ENCODE measurements at regions not wholly inside any gene's neighbourhood (a gene's known extent, or its start where the extent isn't known, plus 50 kb on each side); places are given as distances from the start of the nearest gene placed in this dataset.
"Not testable (repeated sequence)": the region's sequence is repeated elsewhere in the genome, so short reads cannot be mapped to it uniquely, and the experiment has no call there.

DNA sequence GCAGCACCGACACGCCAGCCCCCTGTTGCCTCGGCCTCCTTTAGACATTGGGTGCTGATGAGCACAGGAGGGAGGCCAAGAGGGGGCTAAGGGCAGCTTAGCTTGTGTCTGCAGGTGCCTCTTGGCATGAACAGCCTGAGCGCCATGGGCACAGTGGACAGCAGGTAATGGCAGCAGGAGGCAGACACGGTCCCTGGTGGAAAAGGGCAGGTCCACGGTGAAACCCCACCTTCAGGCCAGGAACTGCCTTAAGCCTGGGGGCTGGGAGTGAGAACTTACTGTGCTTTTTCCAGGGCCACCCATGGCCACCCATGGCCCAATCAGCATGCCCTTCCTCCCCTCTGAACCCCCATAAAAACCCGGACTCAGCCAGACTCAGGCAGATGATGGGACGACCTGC, 633.4 kb upstream of the TMEFF2 start:
- ChIA-PET CTCF (no interaction called here), POLR2A (no interaction called here)

- POLR2A ChIA-PET, result no interaction called here
- CTCF ChIA-PET, result no interaction called here
These were observed 633.0 kb upstream of the TMEFF2 start for GRCh38 chr2:192827735-192828134.

DNA sequence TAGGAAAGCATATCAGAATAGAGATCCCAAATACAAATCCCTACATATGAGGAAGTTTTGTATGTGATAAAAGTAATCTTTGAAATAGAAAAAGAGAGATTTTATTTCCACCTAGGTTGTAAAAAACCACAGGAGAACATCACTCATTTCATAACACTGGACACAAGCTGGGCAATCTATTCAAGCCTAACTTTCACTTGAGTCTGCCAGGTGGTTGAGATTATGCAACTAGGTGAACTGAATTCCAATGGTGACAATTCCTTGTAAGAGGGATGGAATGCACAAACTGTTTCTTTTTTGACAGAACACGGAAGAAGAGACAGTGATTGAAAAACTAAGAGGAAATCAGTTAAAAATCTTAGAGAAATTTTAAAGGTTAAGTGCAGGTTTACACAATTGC, 619.6 kb upstream of the TMEFF2 start:
- ChIA-PET CTCF (no interaction called here), POLR2A (no interaction called here)

GRCh38 chr2:192813341-192813740, 618.6 kb upstream of the TMEFF2 start:
- POLR2A ChIA-PET, result no interaction called here
- CTCF ChIA-PET, result no interaction called here

- ChIA-PET CTCF (no interaction called here), POLR2A (no interaction called here)
These were observed 614.4 kb upstream of the TMEFF2 start for GRCh38 chr2:192809173-192809572.

DNA sequence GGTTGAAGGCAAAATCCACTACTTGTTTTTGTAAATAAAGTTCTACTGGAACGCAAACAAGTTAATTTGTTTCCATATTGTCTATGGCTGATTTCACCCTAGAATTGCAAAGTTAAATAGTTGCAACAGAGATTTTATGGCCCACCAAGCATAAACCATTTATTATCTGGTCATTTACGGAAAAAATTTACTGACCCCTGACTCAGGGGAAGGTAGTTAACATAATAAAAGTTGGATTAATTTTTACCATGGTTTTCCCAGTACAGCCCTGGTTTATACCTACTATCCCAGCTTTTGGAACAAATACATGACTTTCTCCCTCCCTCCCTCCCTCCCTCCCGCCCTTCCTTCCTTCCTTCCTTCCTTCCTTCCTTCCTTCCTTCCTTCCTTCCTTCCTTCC, 588.9 kb upstream of the TMEFF2 start:
- CTCF ChIA-PET, result no interaction called here
- POLR2A ChIA-PET, result no interaction called here

DNA sequence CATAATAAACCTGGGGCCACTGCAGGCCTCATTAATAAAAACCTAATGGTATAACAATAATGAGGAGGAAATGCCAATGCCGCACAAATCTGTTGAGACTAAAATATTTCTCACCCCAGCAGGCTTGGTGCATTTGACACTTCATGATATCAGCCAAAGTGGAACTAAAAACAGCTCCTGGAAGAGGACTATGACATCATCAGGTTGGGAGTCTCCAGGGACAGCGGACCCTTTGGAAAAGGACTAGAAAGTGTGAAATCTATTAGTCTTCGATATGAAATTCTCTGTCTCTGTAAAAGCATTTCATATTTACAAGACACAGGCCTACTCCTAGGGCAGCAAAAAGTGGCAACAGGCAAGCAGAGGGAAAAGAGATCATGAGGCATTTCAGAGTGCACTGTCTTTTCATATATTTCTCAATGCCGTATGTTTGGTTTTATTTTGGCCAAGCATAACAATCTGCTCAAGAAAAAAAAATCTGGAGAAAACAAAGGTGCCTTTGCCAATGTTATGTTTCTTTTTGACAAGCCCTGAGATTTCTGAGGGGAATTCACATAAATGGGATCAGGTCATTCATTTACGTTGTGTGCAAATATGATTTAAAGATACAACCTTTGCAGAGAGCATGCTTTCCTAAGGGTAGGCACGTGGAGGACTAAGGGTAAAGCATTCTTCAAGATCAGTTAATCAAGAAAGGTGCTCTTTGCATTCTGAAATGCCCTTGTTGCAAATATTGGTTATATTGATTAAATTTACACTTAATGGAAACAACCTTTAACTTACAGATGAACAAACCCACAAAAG, 580.9 kb upstream of the TMEFF2 start:
- ChIA-PET POLR2A (no interaction called here), CTCF (no interaction called here)

DNA sequence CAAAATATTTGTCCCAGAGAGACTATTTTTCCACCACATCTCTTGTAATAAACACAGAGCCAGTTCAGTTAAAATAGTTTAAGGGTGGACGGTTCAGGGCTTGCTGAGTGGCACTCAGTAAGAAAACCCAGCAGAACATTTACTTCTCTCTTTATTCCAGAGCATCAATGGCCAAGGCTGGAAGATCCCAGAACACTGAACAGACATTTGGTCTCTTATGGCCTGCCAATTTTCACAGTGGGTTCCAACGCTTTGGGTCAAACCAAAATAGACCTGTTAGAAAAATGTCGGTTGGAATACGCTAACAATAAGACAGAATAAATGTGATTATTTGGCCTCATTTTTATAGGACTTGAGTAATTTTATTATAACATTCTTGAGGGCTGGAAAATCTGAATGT, 580.3 kb upstream of the TMEFF2 start:
- ChIA-PET POLR2A (no interaction called here), CTCF (no interaction called here)

- ChIA-PET POLR2A (no interaction called here), CTCF (no interaction called here)
These were observed 578.3 kb upstream of the TMEFF2 start for GRCh38 chr2:192773044-192773443.

GRCh38 chr2:192749611-192750200, 555.0 kb upstream of the TMEFF2 start:
- POLR2A ChIA-PET, result no interaction called here
- CTCF ChIA-PET, result no interaction called here

GRCh38 chr2:192741889-192742288, 547.2 kb upstream of the TMEFF2 start:
- POLR2A ChIA-PET, result no interaction called here
- CTCF ChIA-PET, result no interaction called here

DNA sequence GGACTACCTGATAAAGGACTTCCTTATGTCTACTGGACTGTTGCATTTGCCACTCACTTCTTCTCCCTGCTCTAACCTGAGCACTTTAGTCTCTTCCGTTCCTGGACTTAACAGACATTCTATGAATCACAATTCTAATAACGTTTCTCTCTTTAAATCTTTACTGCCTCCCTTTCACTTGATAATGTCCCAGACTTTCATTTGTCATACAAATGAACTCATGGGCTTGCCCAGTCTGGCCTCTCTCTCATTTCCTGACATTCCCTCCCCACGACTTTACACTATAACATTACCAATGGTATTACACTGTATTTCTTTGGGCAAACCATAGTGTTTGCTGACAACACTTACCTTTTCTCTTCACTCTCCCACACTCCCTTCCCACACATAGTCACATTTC, 540.7 kb upstream of the TMEFF2 start:
- ChIA-PET CTCF (no interaction called here), POLR2A (no interaction called here)

- POLR2A ChIA-PET, result no interaction called here
- CTCF ChIA-PET, result no interaction called here
These were observed 534.6 kb upstream of the TMEFF2 start for GRCh38 chr2:192729369-192729768.

DNA sequence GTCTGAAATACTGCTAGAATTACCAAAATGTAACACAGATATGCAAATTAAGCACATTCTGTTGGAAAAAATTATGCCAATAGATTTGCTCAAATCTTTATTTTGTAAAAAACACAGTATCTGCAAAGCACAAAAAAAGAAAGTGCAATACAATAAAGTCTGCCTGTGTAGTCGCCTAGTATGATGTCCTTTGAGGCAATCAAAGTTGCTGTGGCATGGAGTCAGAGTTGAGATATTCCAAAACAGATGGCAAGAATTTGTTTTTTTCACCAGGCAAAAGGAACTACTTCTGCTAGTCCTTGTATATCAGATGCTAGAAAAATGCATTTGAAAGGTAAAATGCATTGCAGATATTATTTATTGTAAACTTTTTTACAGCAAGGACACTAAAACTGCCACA, 531.3 kb upstream of the TMEFF2 start:
- POLR2A ChIA-PET, result no interaction called here
- CTCF ChIA-PET, result no interaction called here

DNA sequence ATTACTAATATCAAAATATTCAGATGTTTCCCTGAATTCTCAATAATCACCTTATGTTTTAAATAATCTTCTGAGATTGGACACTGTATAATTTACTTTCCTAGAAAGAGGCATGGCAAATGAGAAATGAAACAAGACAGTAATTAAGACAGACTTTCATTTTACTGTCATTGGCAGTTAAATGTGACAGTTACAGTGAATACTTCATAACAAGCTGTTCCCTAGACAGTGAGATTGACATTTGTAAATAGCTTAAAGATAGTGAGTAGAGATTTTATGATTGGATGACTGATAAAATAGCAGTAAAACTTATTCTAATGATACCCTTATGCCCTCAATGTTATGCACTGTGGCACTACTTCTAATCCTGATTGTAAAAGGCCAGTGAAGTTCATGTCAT, 524.9 kb upstream of the TMEFF2 start:
- POLR2A ChIA-PET, result no interaction called here
- CTCF ChIA-PET, result no interaction called here

DNA sequence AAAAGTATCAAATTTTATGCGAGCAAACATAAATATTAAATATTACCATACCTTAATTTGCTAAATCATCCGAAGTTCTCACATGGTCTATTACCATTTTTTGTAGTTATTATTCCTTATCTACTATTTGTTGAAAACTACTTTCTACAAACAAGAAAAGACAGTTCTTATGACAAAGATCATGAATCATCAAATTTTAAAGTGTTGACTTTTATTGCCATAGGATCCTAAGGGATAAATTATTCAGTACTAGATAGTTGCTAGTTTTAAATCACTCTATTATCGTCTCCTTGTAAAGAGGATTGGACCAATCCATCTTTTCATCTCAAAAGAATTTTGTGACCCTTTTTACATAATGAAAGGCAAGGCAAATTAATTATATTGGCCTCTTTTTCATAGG, 523.6 kb upstream of the TMEFF2 start:
- CTCF ChIA-PET, result no interaction called here

GRCh38 chr2:192700934-192701333, 506.2 kb upstream of the TMEFF2 start:
- CTCF ChIA-PET, result no interaction called here

More for the DNA sequence above, 523.6 kb upstream of the TMEFF2 start:
- POLR2A ChIA-PET, result no interaction called here

DNA sequence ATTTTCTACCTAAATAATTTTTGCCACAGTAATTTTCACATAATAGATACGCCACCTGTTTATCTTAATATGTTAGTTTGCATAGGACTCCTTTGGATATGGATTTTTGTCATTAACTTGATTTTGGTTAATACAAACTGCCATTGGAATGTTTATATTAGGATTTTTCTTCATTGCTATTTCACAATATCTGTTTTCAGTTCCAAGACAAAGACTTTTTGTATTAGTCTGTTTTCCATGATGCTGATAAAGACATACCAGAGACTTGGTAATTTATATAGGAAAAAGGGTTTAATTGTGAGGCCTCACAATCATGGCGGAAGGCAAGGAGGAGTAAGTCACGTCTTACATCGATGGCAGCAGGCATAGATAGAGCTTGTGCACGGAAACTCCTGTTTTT, 503.1 kb upstream of the TMEFF2 start:
- CTCF ChIA-PET, result no interaction called here
- POLR2A ChIA-PET, result no interaction called here

More at GRCh38 chr2:192700934-192701333, 506.2 kb upstream of the TMEFF2 start:
- POLR2A ChIA-PET, result no interaction called here

DNA sequence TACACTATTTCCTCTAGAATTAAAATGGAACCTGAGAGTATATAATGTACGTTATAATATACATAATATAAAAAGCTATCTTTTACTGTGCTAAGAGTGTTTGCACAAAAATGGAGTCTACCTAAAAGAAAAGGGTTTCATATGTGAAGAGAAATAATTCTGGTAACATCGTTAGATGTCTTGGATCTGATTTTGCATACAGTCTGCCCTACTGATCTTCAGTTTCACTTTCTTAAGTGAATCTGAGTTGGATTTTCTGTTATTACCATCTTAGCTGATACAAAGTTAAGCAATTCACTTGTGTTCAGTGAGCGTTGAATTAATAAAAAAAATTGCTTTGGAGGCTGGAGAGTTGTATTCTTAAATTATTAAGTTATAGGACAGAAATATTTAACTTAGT, 502.1 kb upstream of the TMEFF2 start:
- ChIA-PET POLR2A (no interaction called here), CTCF (no interaction called here)

DNA sequence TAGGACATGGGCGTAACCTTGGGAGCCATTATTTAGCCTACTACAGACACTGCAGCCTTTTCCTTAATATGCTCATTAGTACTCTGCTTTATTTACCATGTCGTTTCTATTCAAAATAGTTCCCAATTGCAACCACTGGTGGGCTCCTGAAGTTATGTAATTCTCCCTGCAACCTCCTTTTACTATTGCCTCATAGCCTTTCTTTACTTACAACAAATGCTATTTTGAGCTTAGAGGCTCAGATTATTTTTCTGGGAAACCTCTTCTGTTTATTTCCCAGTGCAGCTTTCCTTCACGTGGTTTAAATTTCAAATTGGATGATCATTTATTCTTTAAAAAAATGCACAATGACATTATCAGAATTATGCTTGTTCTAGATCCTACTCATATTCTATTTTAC, 492.3 kb upstream of the TMEFF2 start:
- CTCF ChIA-PET, result no interaction called here
- POLR2A ChIA-PET, result no interaction called here

- CTCF ChIA-PET, POLR2A ChIA-PET: not testable (repeated sequence)
These were observed 487.8 kb upstream of the TMEFF2 start for GRCh38 chr2:192682511-192682910.

DNA sequence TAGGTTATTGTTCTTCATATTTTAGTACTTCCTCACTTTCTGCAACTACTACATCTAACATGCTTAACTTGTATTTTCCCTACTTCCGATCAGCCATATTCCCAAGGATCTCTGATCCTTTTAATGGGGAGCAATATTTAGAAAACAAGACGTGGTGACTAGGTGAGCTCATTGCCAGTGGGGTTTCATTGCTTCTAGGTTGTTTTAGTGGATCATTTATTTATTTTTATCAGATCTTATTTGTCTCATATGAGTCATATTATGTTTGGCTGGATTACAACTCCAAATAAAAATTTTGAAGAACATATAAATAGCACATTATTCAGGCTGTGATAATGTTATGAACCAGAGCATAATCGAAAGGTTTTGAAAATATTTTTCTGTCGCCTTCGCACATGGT, 480.9 kb upstream of the TMEFF2 start:
- ChIA-PET CTCF (no interaction called here), POLR2A (no interaction called here)
